ENCODE measurements at regions not wholly inside any gene's neighbourhood (a gene's known extent, or its start where the extent isn't known, plus 50 kb on each side); places are given as distances from the start of the nearest gene placed in this dataset.

- TF ChIP-seq ZNF639 (CRISPR knock-in tag; conservative IDR thresholded peaks at IDR 0.05) (no peak), MAX (IDR thresholded peaks at IDR 0.05) (peak; percentile 35; the same call in 1 of the 2 replicates), IRF9 (CRISPR knock-in tag; IDR thresholded peaks at IDR 0.05; ENCODE audit: borderline replicate concordance) (no peak), SAP130 (CRISPR knock-in tag; IDR thresholded peaks at IDR 0.05; ENCODE audit: low read depth) (peak; percentile 42), PRMT3 (CRISPR knock-in tag; IDR thresholded peaks at IDR 0.05; ENCODE audit: borderline replicate concordance, low read depth) (no peak), PRPF4 (IDR thresholded peaks at IDR 0.05; ENCODE audit: low read depth, low read length, poor library complexity, severe bottlenecking) (no peak), ARHGAP35 (CRISPR knock-in tag; IDR thresholded peaks at IDR 0.05; ENCODE audit: borderline replicate concordance) (no peak), ZNF883 (CRISPR knock-in tag; IDR thresholded peaks at IDR 0.05; ENCODE audit: not compliant biosample characterization) (no peak), SNAI1 (CRISPR knock-in tag; IDR thresholded peaks at IDR 0.05; ENCODE audit: borderline replicate concordance) (0 out of 2 replicates have a peak, but pooled peaks have one; percentile 45), ATF2 (CRISPR knock-in tag; IDR thresholded peaks at IDR 0.05) (0 out of 2 replicates have a peak, but pooled peaks have one; percentile 29), ZNF83 (CRISPR knock-in tag; IDR thresholded peaks at IDR 0.05; ENCODE audit: borderline replicate concordance) (no peak), GMEB2 (CRISPR knock-in tag; IDR thresholded peaks at IDR 0.05; ENCODE audit: low read depth) (no peak), IRX3 (CRISPR knock-in tag; IDR thresholded peaks at IDR 0.05; ENCODE audit: borderline replicate concordance, low read depth) (no peak), HDAC1 (CRISPR knock-in tag; IDR thresholded peaks at IDR 0.05) (peak; percentile 88), NR2F1 (CRISPR knock-in tag; IDR thresholded peaks at IDR 0.05) (0 out of 4 replicates have a peak, but pooled peaks have one; percentile 12 to 37), ZNF331 (CRISPR knock-in tag; IDR thresholded peaks at IDR 0.05) (0 out of 2 replicates have a peak, but pooled peaks have one; percentile 34), CC2D1A (CRISPR knock-in tag; IDR thresholded peaks at IDR 0.05) (no peak), ISL2 (CRISPR knock-in tag; IDR thresholded peaks at IDR 0.05) (peak; percentile 67; the same call in 1 of the 2 replicates), ZNF678 (CRISPR knock-in tag; IDR thresholded peaks at IDR 0.05) (no peak), ZNF513 (CRISPR knock-in tag; conservative IDR thresholded peaks at IDR 0.05) (no peak), KMT2A (CRISPR knock-in tag; IDR thresholded peaks at IDR 0.05) (no peak), ZFP36L2 (CRISPR knock-in tag; IDR thresholded peaks at IDR 0.05) (no peak), MTF1 (CRISPR knock-in tag; IDR thresholded peaks at IDR 0.05) (no peak), CHCHD3 (CRISPR knock-in tag; IDR thresholded peaks at IDR 0.05) (no peak)
These were observed 126.7 kb upstream of the PWP1 start (continued) for GRCh38 chr12:107558816-107559382.
